ENCODE measurements at regions not wholly inside any gene's neighbourhood (a gene's known extent, or its start where the extent isn't known, plus 50 kb on each side); places are given as distances from the start of the nearest gene placed in this dataset.

DNA sequence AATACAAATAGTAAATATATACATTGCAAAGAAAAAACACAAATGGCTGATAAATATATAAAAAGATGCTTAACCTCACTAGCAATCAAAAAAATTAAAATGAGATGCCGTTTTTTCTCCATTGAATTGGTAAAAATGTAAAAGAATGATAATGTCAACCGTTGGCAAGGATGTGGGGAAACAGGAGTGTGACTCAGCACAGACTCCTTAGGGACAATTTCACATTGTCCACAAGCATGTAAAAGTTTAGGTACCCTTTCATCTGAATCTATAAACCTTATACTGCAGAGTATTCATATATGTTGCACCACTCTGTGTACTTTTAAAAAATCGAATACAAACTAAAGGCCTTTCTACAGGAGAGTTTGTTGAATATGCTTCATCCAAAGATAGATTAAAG lies 143.1 kb upstream of the RREB1 start:
- TF ChIP-seq CTCF (IDR thresholded peaks at IDR 0.05), result no peak
- no peak for TF ChIP-seq POLR2A (IDR thresholded peaks at IDR 0.05)

All from uterus (tissue), 2 donors.